ENCODE measurements at regions not wholly inside any gene's neighbourhood (a gene's known extent, or its start where the extent isn't known, plus 50 kb on each side); places are given as distances from the start of the nearest gene placed in this dataset.

- Histone ChIP-seq H3K4me1 (peaks cover 0 to 36% (median 0%) of the 10 kb centered on the region in 3 donors), H3K9me3 (no peaks in the 10 kb centered on the region), H3K36me3 (no peaks in the 10 kb centered on the region), H3K4me3 (no peak overlapping the region), H3K27ac (peak overlapping the region in 1 of 4 donors; percentile 61), H3K27me3 (no peaks in the 10 kb centered on the region)
- no peak for TF ChIP-seq POLR2AphosphoS5 (IDR thresholded peaks at IDR 0.05)
- 31 to 68% methylated on average over 4 to 6 of the region's 6 CpGs for WGBS, 2 donors (ENCODE audit: low coverage in 1 of 2)
- ATAC-seq, result no peak
These were observed 80.3 kb downstream of the TENT5C start for GRCh38 chr1:117685936-117686806.

DNA sequence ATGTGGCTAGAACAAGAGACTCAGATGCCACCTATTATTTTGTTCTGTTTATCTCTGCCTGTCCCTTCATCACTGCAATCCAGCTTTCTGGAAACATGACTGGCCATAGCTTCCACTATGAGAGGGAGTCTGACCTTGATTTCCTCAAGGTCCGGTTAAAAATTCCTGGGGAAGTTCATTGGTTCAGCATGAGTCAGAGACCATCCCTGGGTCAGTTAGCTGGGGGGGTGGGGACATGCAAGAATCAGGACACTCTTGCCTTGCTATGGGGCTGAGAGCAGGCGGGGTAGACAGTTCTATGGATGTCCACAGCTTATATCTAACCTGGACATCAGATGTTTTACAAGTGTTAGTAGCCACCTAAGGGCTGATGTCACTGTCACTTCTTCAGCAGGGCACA is 81.1 kb downstream of the TENT5C start:
- Histone ChIP-seq H3K4me1 (peaks cover 0 to 29% (median 0%) of the 10 kb centered on the region in 3 donors), H3K9me3 (no peaks in the 10 kb centered on the region), H3K4me3 (no peak overlapping the region), H3K27me3 (no peaks in the 10 kb centered on the region), H3K27ac (no peak overlapping the region), H3K36me3 (no peaks in the 10 kb centered on the region)
- ATAC-seq, result no peak
- WGBS, 2 donors (ENCODE audit: low coverage in 1 of 2), result 56% methylated on average over 2 of the region's 2 CpGs; no CpG with 5 or more reads in 1 of the 2 donors
- TF ChIP-seq CTCF (IDR thresholded peaks at IDR 0.05), result no peak
- TF ChIP-seq POLR2AphosphoS5 (IDR thresholded peaks at IDR 0.05), result no peak
- TF ChIP-seq POLR2A (IDR thresholded peaks at IDR 0.05), result no peak
- TF ChIP-seq EP300 (IDR thresholded peaks at IDR 0.05), result no peak

GRCh38 chr1:117689997-117690625 is 84.3 kb downstream of the TENT5C start:
- Histone ChIP-seq H3K27ac (no peak overlapping the region), H3K36me3 (no peaks in the 10 kb centered on the region), H3K4me3 (no peak overlapping the region), H3K27me3 (no peaks in the 10 kb centered on the region), H3K4me1 (peaks cover 0 to 34% (median 0%) of the 10 kb centered on the region in 3 donors), H3K9me3 (no peaks in the 10 kb centered on the region)
- no peak for TF ChIP-seq POLR2A (IDR thresholded peaks at IDR 0.05)
- TF ChIP-seq POLR2AphosphoS5 (IDR thresholded peaks at IDR 0.05), result no peak
- no peak for TF ChIP-seq CTCF (IDR thresholded peaks at IDR 0.05)
- TF ChIP-seq EP300 (IDR thresholded peaks at IDR 0.05), result no peak
- no peak for ATAC-seq
- WGBS, 2 donors (ENCODE audit: low coverage in 1 of 2), result 40 to 63% methylated on average over 4 of the region's 4 CpGs

GRCh38 chr1:117691942-117692341 is 86.1 kb downstream of the TENT5C start:
- WGBS, 2 donors (ENCODE audit: low coverage in 1 of 2), result 60 to 89% methylated on average over 1 to 2 of the region's 2 CpGs
- Histone ChIP-seq H3K4me3 (no peak overlapping the region), H3K9me3 (no peaks in the 10 kb centered on the region), H3K27ac (no peak overlapping the region), H3K27me3 (no peaks in the 10 kb centered on the region), H3K36me3 (no peaks in the 10 kb centered on the region), H3K4me1 (peaks cover 8 to 34% (median 9%) of the 10 kb centered on the region in 3 donors)
- TF ChIP-seq CTCF (IDR thresholded peaks at IDR 0.05), result no peak
- no peak for TF ChIP-seq POLR2AphosphoS5 (IDR thresholded peaks at IDR 0.05)
- TF ChIP-seq EP300 (IDR thresholded peaks at IDR 0.05), result no peak
- no peak for TF ChIP-seq POLR2A (IDR thresholded peaks at IDR 0.05)
- ATAC-seq, result no peak

- ATAC-seq, result no peak
- H3K36me3 ChIP-seq, result no peaks in the 10 kb centered on the region
- H3K4me1 ChIP-seq, result peaks cover 9 to 47% (median 9%) of the 10 kb centered on the region in 3 donors
- no peaks in the 10 kb centered on the region for H3K27me3 ChIP-seq
- WGBS, 2 donors (ENCODE audit: low coverage in 1 of 2), result 52 to 53% methylated on average over 3 of the region's 3 CpGs
- no peak overlapping the region for H3K4me3 ChIP-seq
- no peaks in the 10 kb centered on the region for H3K9me3 ChIP-seq
- TF ChIP-seq CTCF (IDR thresholded peaks at IDR 0.05) (no peak), EP300 (IDR thresholded peaks at IDR 0.05) (no peak), POLR2AphosphoS5 (IDR thresholded peaks at IDR 0.05) (no peak), POLR2A (IDR thresholded peaks at IDR 0.05) (no peak)
- peak overlapping the region in 1 of 4 donors; percentile 5 for H3K27ac ChIP-seq
These were observed 88.7 kb downstream of the TENT5C start for GRCh38 chr1:117694543-117694942.

Data from gastroesophageal sphincter (tissue), 4 donors.